ENCODE measurements at regions not wholly inside any gene's neighbourhood (a gene's known extent, or its start where the extent isn't known, plus 50 kb on each side); places are given as distances from the start of the nearest gene placed in this dataset.

- DNase-seq: no peak
Observed at GRCh38 chr14:42185718-42186117, 579.0 kb downstream of the LRFN5 start.

GRCh38 chr14:42174357-42174756 is 567.7 kb downstream of the LRFN5 start:
- DNase-seq: no peak

- no peak for DNase-seq
Observed at GRCh38 chr14:42173206-42173605, 566.5 kb downstream of the LRFN5 start.

- no peak for DNase-seq
Observed at GRCh38 chr14:42172304-42172703, 565.6 kb downstream of the LRFN5 start.

GRCh38 chr14:42163136-42163535 is 556.5 kb downstream of the LRFN5 start:
- no peak for DNase-seq

GRCh38 chr14:42159138-42159537 is 552.5 kb downstream of the LRFN5 start:
- DNase-seq: no peak

- DNase-seq: no peak
Observed at GRCh38 chr14:42149609-42150261, 543.1 kb downstream of the LRFN5 start.

- DNase-seq: no peak
Observed at GRCh38 chr14:42145766-42146165, 539.1 kb downstream of the LRFN5 start.

- DNase-seq: no peak
Observed at GRCh38 chr14:42143114-42143513, 536.4 kb downstream of the LRFN5 start.

- no peak for DNase-seq
Observed at GRCh38 chr14:42141328-42141727, 534.7 kb downstream of the LRFN5 start.

- DNase-seq: no peak
Observed at GRCh38 chr14:42140831-42141279, 534.2 kb downstream of the LRFN5 start.

GRCh38 chr14:42140001-42140400 is 533.3 kb downstream of the LRFN5 start:
- DNase-seq: no peak

- no peak for DNase-seq
Observed at GRCh38 chr14:42138406-42138805, 531.7 kb downstream of the LRFN5 start.

GRCh38 chr14:42130815-42131214 is 524.1 kb downstream of the LRFN5 start:
- DNase-seq: no peak

- DNase-seq: no peak
Observed at GRCh38 chr14:42123526-42123925, 516.9 kb downstream of the LRFN5 start.

- DNase-seq: no peak
Observed at GRCh38 chr14:42113358-42114069, 506.8 kb downstream of the LRFN5 start.

- DNase-seq: no peak
Observed at GRCh38 chr14:42112108-42112507, 505.4 kb downstream of the LRFN5 start.

GRCh38 chr14:42111355-42111754 is 504.7 kb downstream of the LRFN5 start:
- DNase-seq: no peak

GRCh38 chr14:42110167-42110566 is 503.5 kb downstream of the LRFN5 start:
- no peak for DNase-seq

GRCh38 chr14:42095155-42095554 is 488.5 kb downstream of the LRFN5 start:
- no peak for DNase-seq

- no peak for DNase-seq
Observed at GRCh38 chr14:42090122-42090521, 483.4 kb downstream of the LRFN5 start.

GRCh38 chr14:42079911-42080310 is 473.2 kb downstream of the LRFN5 start:
- DNase-seq: no peak

- no peak for DNase-seq
Observed at GRCh38 chr14:42078345-42078744, 471.7 kb downstream of the LRFN5 start.

GRCh38 chr14:42070031-42070430 is 463.4 kb downstream of the LRFN5 start:
- no peak for DNase-seq
